ENCODE measurements at regions not wholly inside any gene's neighbourhood (a gene's known extent, or its start where the extent isn't known, plus 50 kb on each side); places are given as distances from the start of the nearest gene placed in this dataset.

DNA sequence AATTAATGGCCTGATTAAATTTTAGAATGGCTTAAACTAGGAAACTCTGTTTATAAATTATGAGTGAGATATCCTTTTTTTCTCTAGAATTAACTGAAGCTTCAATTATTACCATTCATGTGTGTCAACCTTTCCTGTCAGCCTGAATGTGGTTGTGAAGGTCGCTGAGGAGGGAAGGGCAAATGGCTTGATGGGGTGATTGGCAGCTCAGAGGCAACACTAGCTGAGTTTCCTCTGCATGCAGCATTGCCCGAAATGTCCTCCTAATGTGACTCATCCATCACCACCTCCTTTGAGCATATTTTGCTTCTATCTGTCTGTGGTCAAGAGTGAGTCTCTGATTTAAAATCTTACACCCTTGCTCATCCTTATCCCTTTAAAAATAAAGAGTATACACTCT, 281.9 kb downstream of the TENT4A start:
- TF ChIP-seq CTCF (IDR thresholded peaks at IDR 0.05; ENCODE audit: insufficient read depth, low read depth, low read length, missing control alignments) = no peak
- DNase-seq (ENCODE audit: low read depth) = no peak
- no peak overlapping the region for H3K4me3 ChIP-seq (ENCODE audit: low read depth, low read length)

- no peak overlapping the region for H3K4me3 ChIP-seq (ENCODE audit: low read depth, low read length)
- TF ChIP-seq CTCF (IDR thresholded peaks at IDR 0.05; ENCODE audit: insufficient read depth, low read depth, low read length, missing control alignments) = no peak
- no peak for DNase-seq (ENCODE audit: low read depth)
Measured at GRCh38 chr5:7000310-7000709, 287.1 kb downstream of the TENT4A start.

DNA sequence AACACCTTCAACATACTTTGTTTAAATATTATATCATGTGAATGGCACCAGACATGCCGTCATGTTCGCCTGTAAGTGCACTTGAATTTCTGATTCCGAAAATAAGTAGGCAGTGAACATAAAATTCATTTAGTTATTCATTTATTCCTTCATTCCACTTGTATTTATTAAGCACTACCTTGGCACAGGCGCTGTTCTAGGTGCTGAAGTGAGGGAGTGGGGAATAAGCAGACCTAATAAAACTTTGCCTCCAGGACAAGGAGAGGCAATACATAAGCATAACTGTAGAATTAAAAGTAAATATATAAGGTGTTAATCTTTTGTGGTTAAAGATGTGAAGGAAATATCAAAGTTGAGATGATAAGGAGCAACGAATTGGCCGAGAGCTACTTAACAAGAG, 297.4 kb downstream of the TENT4A start:
- no peak for DNase-seq (ENCODE audit: low read depth)
- no peak overlapping the region for H3K4me3 ChIP-seq (ENCODE audit: low read depth, low read length)
- no peak for TF ChIP-seq CTCF (IDR thresholded peaks at IDR 0.05; ENCODE audit: insufficient read depth, low read depth, low read length, missing control alignments)

GRCh38 chr5:7012057-7012456, 298.8 kb downstream of the TENT4A start:
- TF ChIP-seq CTCF (IDR thresholded peaks at IDR 0.05; ENCODE audit: insufficient read depth, low read depth, low read length, missing control alignments) = no peak
- no peak overlapping the region for H3K4me3 ChIP-seq (ENCODE audit: low read depth, low read length)
- no peak for DNase-seq (ENCODE audit: low read depth)

DNA sequence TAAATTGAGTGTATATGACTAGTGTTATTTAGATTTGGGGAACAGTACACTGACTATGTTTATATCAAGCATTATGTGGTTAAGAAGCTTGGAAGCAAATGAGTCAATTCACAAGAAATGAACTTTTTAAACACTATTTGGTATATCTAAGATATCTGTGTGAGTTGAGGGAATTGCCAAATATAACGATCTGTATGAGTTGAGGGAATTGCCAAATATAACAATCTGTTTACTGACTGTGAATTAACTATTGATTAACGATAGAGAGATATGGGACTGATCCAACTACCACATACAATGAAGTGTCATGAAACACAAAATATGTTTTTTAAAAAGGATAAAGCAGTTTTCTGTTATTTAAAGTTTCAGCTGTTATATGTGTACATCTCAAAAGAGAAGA, 301.4 kb downstream of the TENT4A start:
- H3K4me3 ChIP-seq (ENCODE audit: low read depth, low read length) = no peak overlapping the region

DNA sequence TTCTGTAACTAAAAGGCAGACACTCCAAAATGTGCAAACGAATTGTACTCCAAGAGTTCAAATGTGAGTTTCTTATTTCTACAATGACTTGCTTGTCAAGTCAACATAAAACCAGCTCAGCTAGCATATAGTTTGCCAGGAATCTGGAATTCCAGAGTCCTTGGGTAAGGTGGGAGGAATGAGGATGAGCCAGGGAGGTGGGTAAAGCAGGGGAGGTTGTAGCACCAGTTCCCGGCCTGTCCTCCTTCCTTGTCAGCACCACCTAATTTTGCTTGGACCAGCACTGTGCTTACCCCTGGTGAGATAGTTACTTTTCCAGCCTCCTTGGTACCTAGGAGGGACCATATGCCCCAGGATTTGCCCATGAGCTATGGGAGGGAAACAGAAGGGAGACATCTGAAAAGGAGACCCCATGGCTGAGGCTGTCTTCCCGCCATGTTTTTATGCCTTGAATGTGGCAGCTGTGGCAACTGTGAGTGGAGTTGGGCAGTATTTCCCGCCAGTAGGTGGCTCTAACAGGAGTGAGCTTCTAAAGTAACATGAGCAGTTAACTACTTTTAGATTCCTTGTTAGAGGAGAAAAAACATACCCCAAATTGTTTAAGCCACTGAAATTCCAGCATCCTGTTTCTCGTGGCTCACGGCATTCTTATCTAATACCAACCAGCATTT, 302.5 kb downstream of the TENT4A start:
- no peak for TF ChIP-seq CTCF (IDR thresholded peaks at IDR 0.05; ENCODE audit: insufficient read depth, low read depth, low read length, missing control alignments)
- H3K4me3 ChIP-seq (ENCODE audit: low read depth, low read length) = no peak overlapping the region
- no peak for DNase-seq (ENCODE audit: low read depth)

More for the DNA sequence above, 301.4 kb downstream of the TENT4A start:
- no peak for DNase-seq (ENCODE audit: low read depth)
- TF ChIP-seq CTCF (IDR thresholded peaks at IDR 0.05; ENCODE audit: insufficient read depth, low read depth, low read length, missing control alignments) = no peak

Data from GM12865 (cell line).